ENCODE measurements at regions not wholly inside any gene's neighbourhood (a gene's known extent, or its start where the extent isn't known, plus 50 kb on each side); places are given as distances from the start of the nearest gene placed in this dataset.

GRCh38 chr2:136255648-136256461 lies 137.9 kb upstream of the CXCR4 start:
- Mint-ChIP-seq H3K9me3 (no peaks in the 10 kb centered on the region), H3K27me3 (no peaks in the 10 kb centered on the region), H3K27ac (peak overlapping the region; percentile 90), H3K4me1 (peaks cover 82% of the 10 kb centered on the region), H3K36me3 (no peaks in the 10 kb centered on the region), H3K4me3 (no peak overlapping the region)
- ATAC-seq, result peak; percentile 76

DNA sequence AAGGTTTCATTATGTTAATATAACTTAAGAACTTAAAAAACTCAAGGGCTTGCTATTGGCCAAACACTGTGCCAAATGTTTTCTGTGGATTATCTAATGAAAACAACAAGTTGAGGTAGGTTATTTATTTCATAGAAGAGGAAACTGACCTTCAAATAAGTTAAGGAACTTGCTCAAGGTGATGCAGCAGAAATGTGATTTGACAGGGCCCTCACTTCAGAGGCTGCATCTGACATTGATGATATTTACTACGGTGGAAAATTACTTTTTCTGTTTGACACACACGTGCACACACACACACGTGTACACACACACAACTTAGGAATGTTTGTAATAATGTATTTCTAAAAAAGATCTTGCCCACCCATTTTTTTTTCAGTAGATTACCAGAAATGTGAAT lies 137.2 kb upstream of the CXCR4 start:
- no peaks in the 10 kb centered on the region for H3K9me3 Mint-ChIP-seq
- H3K4me3 Mint-ChIP-seq, result no peak overlapping the region
- peaks cover 89% of the 10 kb centered on the region for H3K4me1 Mint-ChIP-seq
- ATAC-seq, result peak; percentile 57
- no peaks in the 10 kb centered on the region for H3K36me3 Mint-ChIP-seq
- H3K27me3 Mint-ChIP-seq, result no peaks in the 10 kb centered on the region
- H3K27ac Mint-ChIP-seq, result peak overlapping the region; percentile 90

DNA sequence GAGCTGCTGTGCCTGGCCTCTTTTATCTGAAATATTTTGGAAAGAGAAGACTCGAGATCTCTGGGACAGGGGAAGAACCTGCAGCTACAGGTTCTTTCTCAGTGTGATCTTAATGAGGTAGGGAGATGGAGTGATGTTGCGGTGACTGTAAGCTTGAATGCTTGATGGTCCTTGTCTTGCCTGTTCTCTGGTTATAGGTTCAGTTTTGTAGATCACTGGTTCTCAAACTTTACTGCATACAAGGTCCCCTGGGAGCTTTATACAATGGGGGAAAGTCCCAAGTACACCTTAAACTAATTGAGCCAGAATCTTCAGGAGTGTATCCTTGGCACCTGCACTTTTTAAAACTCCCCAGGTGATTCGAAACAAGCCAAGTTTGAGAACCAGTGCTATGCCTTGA lies 136.7 kb upstream of the CXCR4 start:
- peaks cover 92% of the 10 kb centered on the region for H3K4me1 Mint-ChIP-seq
- peak overlapping the region; percentile 90 for H3K27ac Mint-ChIP-seq
- H3K27me3 Mint-ChIP-seq, result no peaks in the 10 kb centered on the region
- ATAC-seq, result peak; percentile 81
- no peaks in the 10 kb centered on the region for H3K9me3 Mint-ChIP-seq
- no peak overlapping the region for H3K4me3 Mint-ChIP-seq
- H3K36me3 Mint-ChIP-seq, result no peaks in the 10 kb centered on the region

DNA sequence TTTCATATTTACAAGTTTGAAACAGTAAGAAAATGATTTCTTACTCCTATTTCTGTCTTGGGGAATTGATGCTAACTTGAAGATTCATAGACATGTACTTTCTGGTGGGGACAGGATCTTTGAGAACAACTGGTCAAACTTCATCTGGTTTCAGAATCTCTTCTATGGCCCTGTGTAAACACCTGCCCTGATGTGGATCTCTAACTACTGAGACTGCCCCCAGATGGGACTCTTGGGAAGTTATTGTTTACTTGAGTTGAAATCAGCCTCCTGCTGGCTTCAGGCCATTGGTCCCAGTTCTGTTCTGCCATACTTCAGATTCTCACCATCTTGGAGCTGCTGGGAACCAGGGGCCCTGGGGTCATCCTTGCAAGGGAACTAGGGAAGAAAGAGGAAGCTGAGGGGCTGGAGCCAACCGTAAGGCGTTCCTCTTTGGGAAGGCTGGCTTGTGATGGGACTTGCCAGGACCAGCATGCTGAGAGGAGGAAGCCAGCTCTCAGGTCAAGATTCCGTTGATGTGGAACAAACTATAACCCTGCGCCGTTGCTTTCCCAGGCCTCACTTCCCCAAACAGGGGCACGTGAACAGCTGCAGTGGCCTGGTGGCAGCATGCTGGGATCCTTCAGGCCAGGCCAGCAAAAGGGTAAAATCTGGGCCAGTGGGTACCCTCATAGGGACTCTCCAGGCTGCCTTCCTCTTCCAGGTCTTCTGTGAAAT lies 135.5 kb upstream of the CXCR4 start:
- Mint-ChIP-seq H3K36me3 (no peaks in the 10 kb centered on the region), H3K4me3 (no peak overlapping the region), H3K4me1 (peaks cover 89% of the 10 kb centered on the region), H3K9me3 (no peaks in the 10 kb centered on the region), H3K27ac (peak overlapping the region; percentile 90), H3K27me3 (no peaks in the 10 kb centered on the region)
- peak; percentile 42 for ATAC-seq

- Mint-ChIP-seq H3K4me1 (peaks cover 92% of the 10 kb centered on the region), H3K9me3 (no peaks in the 10 kb centered on the region), H3K27me3 (no peaks in the 10 kb centered on the region), H3K4me3 (no peak overlapping the region), H3K36me3 (no peaks in the 10 kb centered on the region), H3K27ac (peak overlapping the region; percentile 82)
- ATAC-seq, result no peak
Measured at GRCh38 chr2:136251885-136252585, 134.1 kb upstream of the CXCR4 start.

DNA sequence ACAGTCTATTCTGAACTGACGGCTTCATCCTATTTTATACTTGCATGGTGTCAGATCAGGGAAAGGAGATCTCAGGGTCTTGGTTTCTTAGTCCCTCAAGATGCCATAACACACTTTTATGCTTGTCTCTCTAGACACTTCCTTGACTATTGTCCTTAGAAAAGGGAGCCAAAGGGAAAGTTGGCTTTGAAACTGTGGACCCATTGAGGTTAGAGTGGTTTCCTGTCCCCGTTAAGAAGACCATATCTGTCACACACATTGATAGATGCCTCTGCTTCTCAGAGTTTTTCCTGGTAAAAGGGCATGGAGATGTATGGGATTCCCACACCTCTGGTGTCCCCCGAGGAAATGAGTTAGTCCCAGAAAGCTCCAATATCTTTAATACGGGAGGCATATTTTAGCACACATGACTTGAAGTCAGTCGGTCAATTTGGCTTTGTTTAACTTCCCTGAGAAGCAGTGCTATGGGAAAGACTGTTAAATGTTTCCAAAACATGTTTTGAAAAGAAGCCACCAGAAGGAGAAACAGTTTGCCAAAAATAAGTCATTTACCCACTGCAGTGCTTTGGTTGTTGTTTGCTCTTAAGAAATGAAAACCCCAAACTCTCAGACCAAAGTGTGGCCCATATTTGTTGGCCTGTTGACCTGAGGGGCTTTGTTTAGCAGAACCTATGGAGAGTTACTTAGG lies 133.4 kb upstream of the CXCR4 start:
- Mint-ChIP-seq H3K9me3 (no peaks in the 10 kb centered on the region), H3K27me3 (no peaks in the 10 kb centered on the region), H3K36me3 (no peaks in the 10 kb centered on the region), H3K4me3 (no peak overlapping the region), H3K4me1 (peaks cover 88% of the 10 kb centered on the region), H3K27ac (peak overlapping the region; percentile 82)
- no peak for ATAC-seq

GRCh38 chr2:136250131-136250530 lies 132.2 kb upstream of the CXCR4 start:
- Mint-ChIP-seq H3K36me3 (no peaks in the 10 kb centered on the region), H3K4me3 (no peak overlapping the region), H3K27ac (peak overlapping the region; percentile 82), H3K9me3 (no peaks in the 10 kb centered on the region), H3K27me3 (no peaks in the 10 kb centered on the region), H3K4me1 (peaks cover 82% of the 10 kb centered on the region)
- no peak for ATAC-seq

GRCh38 chr2:136248907-136249306 lies 131.0 kb upstream of the CXCR4 start:
- Mint-ChIP-seq H3K4me3 (no peak overlapping the region), H3K4me1 (peaks cover 74% of the 10 kb centered on the region), H3K9me3 (no peaks in the 10 kb centered on the region), H3K36me3 (no peaks in the 10 kb centered on the region), H3K27me3 (no peaks in the 10 kb centered on the region), H3K27ac (peak overlapping the region; percentile 82)
- ATAC-seq, result no peak

GRCh38 chr2:136248242-136248641 lies 130.3 kb upstream of the CXCR4 start:
- Mint-ChIP-seq H3K27me3 (no peaks in the 10 kb centered on the region), H3K36me3 (no peaks in the 10 kb centered on the region), H3K4me1 (peaks cover 74% of the 10 kb centered on the region), H3K27ac (peak overlapping the region; percentile 82), H3K9me3 (no peaks in the 10 kb centered on the region), H3K4me3 (no peak overlapping the region)
- no peak for ATAC-seq

DNA sequence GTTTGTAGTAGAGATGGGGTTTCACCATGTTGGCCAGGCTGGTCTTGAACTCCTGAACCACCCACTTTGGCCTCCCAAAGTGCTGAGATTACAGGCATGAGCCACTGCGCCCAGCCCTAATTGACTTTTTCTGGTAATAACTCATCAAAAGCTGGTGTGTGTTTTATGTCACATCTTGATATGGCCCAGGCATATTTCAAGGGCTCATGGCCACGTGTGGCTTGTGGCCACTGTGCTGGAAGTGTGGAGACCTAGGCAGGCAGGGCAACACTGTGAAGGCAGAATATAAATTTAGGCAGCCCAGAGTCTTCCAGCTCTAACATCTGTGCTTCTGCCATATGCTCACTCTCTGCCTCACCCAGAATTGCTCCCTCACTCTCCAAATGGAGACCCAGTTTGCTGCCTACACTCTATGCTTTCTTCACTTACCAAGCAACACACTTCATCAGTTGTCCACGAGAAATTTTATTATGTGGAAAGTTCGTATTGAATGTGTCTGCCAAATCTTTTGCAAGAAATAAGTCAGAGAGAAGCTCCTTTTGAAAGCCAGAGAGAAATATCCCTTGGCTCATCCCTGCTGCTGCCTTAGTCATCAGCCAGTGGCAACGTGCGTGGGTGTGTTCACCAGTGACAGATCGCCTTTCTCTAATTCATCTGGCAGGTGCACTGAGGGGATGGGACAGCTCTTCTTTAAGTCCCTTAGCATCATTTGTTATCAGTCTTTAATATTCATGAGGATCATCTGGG lies 129.4 kb upstream of the CXCR4 start:
- ATAC-seq, result no peak

GRCh38 chr2:136246086-136246669 lies 128.2 kb upstream of the CXCR4 start:
- Mint-ChIP-seq H3K4me3 (peak overlapping the region; percentile 56), H3K36me3 (peaks cover 4% of the 10 kb centered on the region), H3K9me3 (no peaks in the 10 kb centered on the region), H3K27ac (peak overlapping the region; percentile 82), H3K4me1 (peaks cover 76% of the 10 kb centered on the region), H3K27me3 (no peaks in the 10 kb centered on the region)
- ATAC-seq, result peak; percentile 97

More for the DNA sequence above, 129.4 kb upstream of the CXCR4 start:
- Mint-ChIP-seq H3K27ac (peak overlapping the region; percentile 82), H3K9me3 (no peaks in the 10 kb centered on the region), H3K36me3 (peaks cover 3% of the 10 kb centered on the region), H3K4me1 (peaks cover 76% of the 10 kb centered on the region), H3K27me3 (no peaks in the 10 kb centered on the region), H3K4me3 (no peak overlapping the region)

DNA sequence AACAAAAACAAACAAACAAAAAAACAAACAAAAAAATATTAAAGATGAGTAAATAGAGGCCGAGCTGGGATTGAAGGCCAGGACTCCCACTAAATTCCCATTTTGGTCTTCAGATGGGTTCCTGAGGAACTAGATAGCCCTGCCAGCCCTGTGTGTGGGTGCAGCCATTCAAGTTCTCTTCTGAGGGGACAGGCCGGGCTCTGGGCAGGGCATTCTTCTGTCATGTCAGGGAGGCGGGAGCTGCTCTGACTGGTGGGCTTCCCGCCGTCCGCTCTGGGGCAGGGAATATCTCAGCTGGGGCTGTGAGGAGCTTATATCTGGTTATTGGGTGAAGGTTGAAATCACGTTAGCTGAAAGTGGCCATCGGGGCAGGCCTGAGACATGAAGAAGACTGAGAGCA lies 127.3 kb upstream of the CXCR4 start:
- ATAC-seq, result no peak
- Mint-ChIP-seq H3K27me3 (no peaks in the 10 kb centered on the region), H3K4me1 (peaks cover 78% of the 10 kb centered on the region), H3K4me3 (peak overlapping the region; percentile 11), H3K9me3 (no peaks in the 10 kb centered on the region), H3K36me3 (peaks cover 4% of the 10 kb centered on the region), H3K27ac (peak overlapping the region; percentile 82)

DNA sequence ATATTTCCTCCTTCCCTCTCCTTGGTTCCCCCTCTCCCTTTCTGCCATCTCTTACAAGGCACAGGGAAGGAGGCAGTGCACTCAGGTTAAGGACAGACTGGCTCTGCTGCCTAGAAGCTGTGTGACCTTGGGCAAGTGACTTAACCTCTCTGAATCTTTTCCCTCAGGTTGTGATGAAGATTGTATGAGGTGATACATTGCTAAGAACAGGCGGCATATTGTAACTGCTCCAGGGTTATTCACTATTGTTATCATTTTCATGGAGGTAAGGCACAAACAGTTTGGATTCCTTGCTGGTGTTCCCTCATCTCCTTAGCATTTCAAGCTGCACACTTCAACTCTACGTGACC lies 126.6 kb upstream of the CXCR4 start:
- Mint-ChIP-seq H3K27ac (peak overlapping the region; percentile 82), H3K9me3 (no peaks in the 10 kb centered on the region), H3K27me3 (no peaks in the 10 kb centered on the region), H3K36me3 (peaks cover 4% of the 10 kb centered on the region), H3K4me3 (no peak overlapping the region), H3K4me1 (peaks cover 81% of the 10 kb centered on the region)
- no peak for ATAC-seq

Measured in stimulated activated memory B cell treated with anti-CD40 and anti-IgM and Interleukin-4, amounts not matched to agents 10 μg/mL and 1 μg/mL and 100 μg/mL, for 72 hours (primary cell).